ENCODE measurements at regions not wholly inside any gene's neighbourhood (a gene's known extent, or its start where the extent isn't known, plus 50 kb on each side); places are given as distances from the start of the nearest gene placed in this dataset.

- no peak for DNase-seq
These were observed 198.2 kb upstream of the LDB2 start for GRCh38 chr4:17096692-17097091.

GRCh38 chr4:17095771-17096170 is 197.3 kb upstream of the LDB2 start:
- no peak for DNase-seq

- DNase-seq: no peak
These were observed 196.4 kb upstream of the LDB2 start for GRCh38 chr4:17094876-17095210.

DNA sequence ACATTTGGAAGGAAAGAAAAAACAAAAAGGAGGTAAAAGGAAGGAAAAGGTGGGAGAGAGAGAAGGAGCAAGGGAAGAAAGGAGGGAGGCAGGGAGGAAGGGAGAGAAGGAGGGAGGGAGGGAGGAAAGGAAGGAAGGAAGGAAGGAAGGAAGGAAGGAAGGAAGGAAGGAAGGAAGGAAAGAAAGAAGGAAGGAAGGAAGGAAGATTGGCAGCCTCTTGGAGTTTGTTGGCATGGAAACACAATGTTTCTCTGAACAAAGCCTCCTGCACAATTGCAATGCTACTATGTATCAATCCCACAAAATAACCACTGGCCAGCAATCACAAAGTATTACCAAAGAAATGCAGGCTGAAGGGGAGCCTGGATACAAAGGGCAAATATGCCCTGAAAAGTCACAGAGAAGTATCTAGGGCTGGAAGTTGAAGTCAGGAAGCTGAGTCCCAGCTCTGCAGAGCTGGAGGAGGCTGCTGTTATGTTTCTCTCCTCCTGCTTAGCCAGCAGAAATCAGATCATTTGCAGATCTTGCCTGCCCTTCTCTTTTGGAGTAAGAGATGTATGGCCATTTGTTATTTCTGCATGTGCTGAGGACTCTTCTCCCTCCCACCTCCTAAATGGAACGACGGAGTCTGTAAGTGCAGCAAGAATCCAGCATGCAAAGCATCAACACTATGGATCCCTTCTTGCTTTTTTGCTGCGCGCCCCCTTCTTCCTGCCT is 195.9 kb upstream of the LDB2 start:
- DNase-seq: no peak

DNA sequence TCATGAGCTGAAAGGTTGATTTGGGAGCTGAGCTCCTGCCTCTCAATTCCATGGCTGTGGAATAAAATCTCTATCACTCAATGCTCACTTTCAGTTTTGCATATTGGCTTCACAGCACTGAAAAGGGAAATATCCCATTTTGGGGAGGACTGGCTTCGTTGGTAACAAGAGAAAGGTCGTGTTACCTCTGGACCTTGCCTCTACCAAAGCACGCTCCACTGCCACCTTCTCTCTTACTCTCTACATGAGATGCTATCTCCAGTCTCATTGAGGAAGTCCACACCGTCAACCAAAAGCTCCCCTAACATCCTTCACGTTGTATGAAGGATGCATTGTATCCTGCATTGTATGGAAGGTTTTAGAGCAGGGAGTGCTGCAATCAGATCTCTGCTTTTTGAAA is 195.0 kb upstream of the LDB2 start:
- DNase-seq: no peak

- no peak for DNase-seq
These were observed 194.4 kb upstream of the LDB2 start for GRCh38 chr4:17092736-17093437.

GRCh38 chr4:17091104-17091503 is 192.7 kb upstream of the LDB2 start:
- DNase-seq: no peak

GRCh38 chr4:17090063-17090462 is 191.6 kb upstream of the LDB2 start:
- DNase-seq: no peak

DNA sequence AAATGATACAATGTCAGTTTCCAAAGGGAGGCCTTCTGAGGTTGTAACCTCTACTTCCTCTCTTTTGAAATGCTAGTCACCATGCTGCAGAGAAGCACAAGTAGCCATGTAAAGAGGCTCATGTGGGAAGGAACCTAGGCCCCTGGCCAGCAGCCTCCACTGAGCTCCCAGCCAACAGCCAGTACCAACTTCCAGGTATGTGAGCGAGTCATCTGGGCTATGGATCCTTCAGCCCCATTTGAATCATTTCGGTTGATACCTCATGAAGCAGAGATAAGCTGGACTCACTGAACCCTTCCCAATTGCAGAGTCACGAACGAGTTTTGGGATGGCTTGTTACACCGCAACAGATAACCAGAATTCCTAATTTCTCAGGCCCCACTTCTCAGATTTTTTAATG is 187.0 kb upstream of the LDB2 start:
- no peak for DNase-seq

- no peak for DNase-seq
These were observed 183.7 kb upstream of the LDB2 start for GRCh38 chr4:17082186-17082585.

DNA sequence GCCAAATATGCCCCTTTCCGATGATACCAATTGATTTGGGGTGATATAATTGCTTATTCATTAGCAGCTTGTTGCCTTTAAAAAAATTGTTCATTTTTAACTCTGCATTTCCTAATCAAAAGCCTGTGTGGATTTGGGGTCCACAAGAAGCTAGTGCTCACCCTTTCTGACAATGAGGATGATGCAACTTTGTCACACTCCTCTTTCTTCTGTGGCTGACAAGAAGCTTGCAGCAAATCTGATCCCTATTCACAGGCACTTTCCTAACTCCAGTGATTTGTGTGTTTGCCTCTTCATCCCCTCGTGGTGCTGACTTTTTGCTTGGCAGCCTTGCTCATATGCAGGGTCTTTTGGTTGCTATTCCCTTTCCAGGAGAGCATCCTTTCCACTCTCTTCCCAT is 182.7 kb upstream of the LDB2 start:
- DNase-seq: no peak

- no peak for DNase-seq
These were observed 178.7 kb upstream of the LDB2 start for GRCh38 chr4:17077105-17077504.

- DNase-seq: no peak
These were observed 174.0 kb upstream of the LDB2 start for GRCh38 chr4:17072483-17072882.

GRCh38 chr4:17068891-17069290 is 170.4 kb upstream of the LDB2 start:
- DNase-seq: no peak

GRCh38 chr4:17068392-17068791 is 169.9 kb upstream of the LDB2 start:
- no peak for DNase-seq

- no peak for DNase-seq
These were observed 168.5 kb upstream of the LDB2 start for GRCh38 chr4:17066972-17067371.

DNA sequence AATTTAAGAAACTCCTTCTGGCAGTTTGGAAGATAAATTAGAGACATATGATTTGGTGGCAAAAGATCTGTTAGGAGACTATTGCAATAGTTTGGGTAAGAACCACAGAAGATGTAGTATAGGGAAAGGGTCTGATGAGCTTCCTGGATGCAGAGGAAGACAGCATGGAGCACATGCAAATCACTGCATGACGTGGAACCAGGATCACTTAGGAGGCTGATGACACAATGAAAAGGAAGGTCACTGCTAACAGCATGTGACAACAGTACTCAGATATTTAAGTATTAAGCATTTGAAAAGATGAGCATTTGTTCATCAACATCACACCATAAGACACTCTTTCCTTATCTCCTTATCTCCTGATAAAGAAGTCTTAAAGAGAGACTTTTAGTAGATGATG is 167.8 kb upstream of the LDB2 start:
- DNase-seq: no peak

DNA sequence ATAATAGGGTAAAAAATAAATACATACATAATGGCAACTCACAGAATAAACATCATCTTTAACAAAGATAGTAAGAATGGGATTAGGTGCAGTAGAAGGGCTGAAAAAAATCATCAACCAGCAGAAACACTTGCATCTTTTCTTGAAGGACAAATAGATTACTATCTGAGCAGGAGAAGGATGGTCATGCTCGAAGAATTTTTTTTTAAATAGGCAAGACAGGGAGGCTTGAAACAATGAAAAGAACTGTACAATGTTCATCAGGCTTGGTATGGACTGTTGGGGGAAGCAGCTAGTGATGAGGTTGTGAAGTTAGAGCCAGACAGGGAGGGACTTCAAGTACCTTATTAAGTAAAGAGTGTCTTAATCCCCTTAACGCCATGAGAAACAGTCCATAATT is 167.4 kb upstream of the LDB2 start:
- no peak for DNase-seq

GRCh38 chr4:17064959-17065358 is 166.5 kb upstream of the LDB2 start:
- DNase-seq: no peak

GRCh38 chr4:17063888-17064287 is 165.4 kb upstream of the LDB2 start:
- DNase-seq: no peak

DNA sequence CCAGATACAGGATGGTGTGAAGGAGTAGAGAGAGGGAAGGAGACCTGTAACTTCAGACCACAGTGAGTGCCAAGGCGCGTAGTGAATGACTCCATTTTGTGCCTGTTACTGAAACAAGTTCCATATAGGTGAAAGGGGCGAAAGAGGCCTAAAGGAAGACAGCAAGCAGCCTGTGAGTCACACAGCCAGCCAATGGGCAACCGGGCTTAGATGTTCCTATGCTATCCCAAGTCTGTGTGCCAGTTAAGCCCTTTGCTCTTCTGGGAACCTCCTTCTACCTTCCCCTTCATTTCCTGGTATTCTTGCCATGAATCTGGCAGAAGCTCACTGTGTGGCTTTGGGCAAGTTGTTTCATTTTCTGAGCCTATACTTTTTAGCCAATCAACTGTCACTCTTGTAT is 161.8 kb upstream of the LDB2 start:
- DNase-seq: no peak

DNA sequence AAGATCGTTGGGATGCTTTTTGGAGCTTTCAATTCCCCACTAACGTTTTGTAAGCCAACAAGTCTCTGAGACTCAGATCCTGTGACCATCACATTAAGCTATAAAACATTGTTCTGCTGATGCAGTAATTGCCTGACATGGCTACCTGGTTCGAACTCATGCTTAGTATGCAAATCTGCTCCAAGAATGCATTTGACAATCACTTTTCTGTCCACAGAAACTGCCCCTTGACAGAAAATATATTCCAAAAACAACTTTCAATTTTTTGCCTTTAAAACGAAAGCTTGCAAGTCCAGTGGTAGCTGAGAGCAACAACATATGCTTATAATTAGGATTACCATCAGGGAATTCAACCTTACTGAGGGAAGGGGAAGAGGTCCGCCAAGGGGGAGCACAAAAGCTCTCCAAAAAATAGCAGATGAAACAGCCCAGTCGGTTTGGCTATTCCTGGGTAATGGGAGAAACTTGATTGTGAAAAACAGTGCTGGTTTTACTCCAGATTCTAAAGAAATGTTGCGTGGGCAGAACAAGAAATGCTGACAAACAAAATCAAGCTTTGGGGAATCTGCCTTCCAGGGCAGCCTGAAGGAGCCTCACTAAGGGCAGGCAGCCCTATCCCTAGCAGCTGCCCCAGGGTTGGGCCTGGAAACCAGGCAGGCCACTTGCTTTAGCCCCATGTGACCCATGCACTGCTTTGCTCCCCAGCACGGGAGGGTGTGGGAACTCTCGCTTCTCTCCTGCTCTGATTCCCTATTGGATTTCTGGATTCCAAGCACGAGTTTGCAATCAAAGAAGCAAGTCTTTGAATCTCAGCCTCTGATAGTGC is 160.7 kb upstream of the LDB2 start:
- DNase-seq: no peak

DNA sequence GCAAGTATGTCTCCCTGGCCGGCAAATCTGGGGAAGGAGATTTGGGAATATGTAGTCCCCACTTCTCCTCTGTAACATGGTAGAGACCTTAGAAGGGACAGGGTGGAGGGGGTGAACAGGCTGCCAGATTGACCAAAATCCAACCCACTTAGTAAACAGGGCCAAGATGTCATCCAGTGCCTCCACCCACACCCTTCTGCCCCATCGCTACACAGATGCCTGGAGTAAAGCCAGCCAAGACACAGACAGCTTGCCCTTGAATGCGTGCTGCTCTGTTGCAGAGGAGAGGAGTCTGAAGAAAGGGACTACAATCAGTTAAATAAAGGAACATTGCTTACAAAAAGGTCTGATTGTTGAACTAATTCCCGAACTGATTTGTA is 160.1 kb upstream of the LDB2 start:
- DNase-seq: no peak

- DNase-seq: no peak
These were observed 158.6 kb upstream of the LDB2 start for GRCh38 chr4:17057035-17057434.
